Heart left ventricle (tissue), 13 donors: ENCODE measurements at regions not wholly inside any gene's neighbourhood (a gene's known extent, or its start where the extent isn't known, plus 50 kb on each side); places are given as distances from the start of the nearest gene placed in this dataset.

Experiments
- POLR2A ChIP-seq, 2 donors: fragments of 450-650 bp; IDR thresholded peaks; one replicate each; pipeline ENCODE4 v1.6.1; 2017; ENCODE audit warnings: antibody characterized with exemption in 2 of 2, mild to moderate bottlenecking in 2 of 2, moderate library complexity in 2 of 2
- TF ChIP-seq, protein P1 (sequence below), 12 donors: fragments of 200-600 bp; sonication (generic) in 4 of 12; IDR thresholded peaks; one replicate each; pipeline versions ENCODE4 v1.5.0 to v1.8.0; 2018 to 2022; ENCODE audit warnings: antibody characterized with exemption in 12 of 12, mild to moderate bottlenecking in 5 of 12
- donor health status: ischemic (EF 13 %, LVEDD 7.1; RV severe dilation, severe dysfunction).
- donor health status: DM: no; HTN: yes; CAD: no.
- donor health status: DM: no; HTN: no; CAD: no.
- donor health status: ischemic (EF 25% LVEDD 6.9; RV normal size, moderate dysfunction).
- donor health status: ischemic (EF 25% LVEDD 5.7; RV mildly dilated, moderate dysfunction).
- donor health status: ischemic (EF 35%, LVEDD 5.7; RV mildly dilated, moderate dysfunction).
- donor health status: nonischemic (EF 11% LVEDD 7.7; RV severe dilation, severe dysfunction).
- donor health status: DM: yes; HTN: yes; CAD: no.
- donor health status: PGD.
- donor health status: ischemic (EF 29% LVEDD 5.4; RV normal size, mild dysfunction).
- donor health status: nonischemic (EF 23%, LVEDD 6.1; RV moderate dilation, normal function).

DNA sequence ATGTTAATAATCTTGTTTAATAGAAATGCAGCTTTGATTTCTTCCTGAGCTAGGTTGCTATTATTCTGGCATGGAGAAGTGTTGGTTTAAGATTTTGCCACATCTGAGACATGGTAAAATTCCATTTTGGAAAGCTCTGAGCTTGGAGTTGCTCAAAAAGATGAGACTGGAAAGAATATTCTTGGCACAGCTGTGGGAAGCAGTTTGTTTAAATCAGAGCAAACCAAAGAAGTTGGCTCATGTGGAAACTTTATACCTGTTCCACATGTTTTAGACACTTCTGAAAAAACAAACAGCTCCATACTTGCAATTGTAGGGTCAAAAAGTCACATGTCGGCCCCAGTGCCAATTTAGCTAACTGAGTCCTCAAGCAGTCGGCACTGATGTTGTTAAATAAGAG is 116.6 kb downstream of the SLC4A3 start:
- TF ChIP-seq POLR2A (IDR thresholded peaks at IDR 0.05), result no peak
- TF ChIP-seq, protein P1, sequence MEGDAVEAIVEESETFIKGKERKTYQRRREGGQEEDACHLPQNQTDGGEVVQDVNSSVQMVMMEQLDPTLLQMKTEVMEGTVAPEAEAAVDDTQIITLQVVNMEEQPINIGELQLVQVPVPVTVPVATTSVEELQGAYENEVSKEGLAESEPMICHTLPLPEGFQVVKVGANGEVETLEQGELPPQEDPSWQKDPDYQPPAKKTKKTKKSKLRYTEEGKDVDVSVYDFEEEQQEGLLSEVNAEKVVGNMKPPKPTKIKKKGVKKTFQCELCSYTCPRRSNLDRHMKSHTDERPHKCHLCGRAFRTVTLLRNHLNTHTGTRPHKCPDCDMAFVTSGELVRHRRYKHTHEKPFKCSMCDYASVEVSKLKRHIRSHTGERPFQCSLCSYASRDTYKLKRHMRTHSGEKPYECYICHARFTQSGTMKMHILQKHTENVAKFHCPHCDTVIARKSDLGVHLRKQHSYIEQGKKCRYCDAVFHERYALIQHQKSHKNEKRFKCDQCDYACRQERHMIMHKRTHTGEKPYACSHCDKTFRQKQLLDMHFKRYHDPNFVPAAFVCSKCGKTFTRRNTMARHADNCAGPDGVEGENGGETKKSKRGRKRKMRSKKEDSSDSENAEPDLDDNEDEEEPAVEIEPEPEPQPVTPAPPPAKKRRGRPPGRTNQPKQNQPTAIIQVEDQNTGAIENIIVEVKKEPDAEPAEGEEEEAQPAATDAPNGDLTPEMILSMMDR (IDR thresholded peaks at IDR 0.05), result no peak
